PFSK-1 (cell line): ENCODE measurements at regions not wholly inside any gene's neighbourhood (a gene's known extent, or its start where the extent isn't known, plus 50 kb on each side); places are given as distances from the start of the nearest gene placed in this dataset.

Experiments
- FOXP2 ChIP-seq: optimal IDR thresholded peaks from 2 replicates; pipeline ENCODE3; 2011; ENCODE audit warnings: borderline replicate concordance, control low read depth, inconsistent platforms; ENCODE audit not compliant: insufficient read depth; ENCODE audit errors: extremely low read length, extremely low read depth
- POLR2AphosphoS5 ChIP-seq: IDR thresholded peaks from 2 replicates; pipeline ENCODE4 v1.6.1; 2012; ENCODE audit warnings: low read depth, mild to moderate bottlenecking, control low read depth, low read length, moderate library complexity
- SIN3A ChIP-seq: IDR thresholded peaks from 2 replicates; pipeline ENCODE4 v1.6.1; 2012; ENCODE audit warnings: mild to moderate bottlenecking, low read length, moderate library complexity, borderline replicate concordance; ENCODE audit not compliant: insufficient read depth
- TAF1 ChIP-seq: IDR thresholded peaks from 2 replicates; pipeline ENCODE4 v1.6.1; 2012; ENCODE audit warnings: low read length, control low read depth, borderline replicate concordance; ENCODE audit not compliant: insufficient read depth
- TF ChIP-seq, protein P1 (sequence below), 2 experiments: IDR thresholded peaks; 2 replicates each; pipeline versions ENCODE4 v1.6.1 to v1.8.0; 2011 to 2012; ENCODE audit warnings: low read depth in 2 of 2, low read length in 2 of 2, control low read depth in 1 of 2, inconsistent platforms in 1 of 2, mild to moderate bottlenecking in 1 of 2, moderate library complexity in 1 of 2; ENCODE audit not compliant: insufficient read depth in 1 of 2

DNA sequence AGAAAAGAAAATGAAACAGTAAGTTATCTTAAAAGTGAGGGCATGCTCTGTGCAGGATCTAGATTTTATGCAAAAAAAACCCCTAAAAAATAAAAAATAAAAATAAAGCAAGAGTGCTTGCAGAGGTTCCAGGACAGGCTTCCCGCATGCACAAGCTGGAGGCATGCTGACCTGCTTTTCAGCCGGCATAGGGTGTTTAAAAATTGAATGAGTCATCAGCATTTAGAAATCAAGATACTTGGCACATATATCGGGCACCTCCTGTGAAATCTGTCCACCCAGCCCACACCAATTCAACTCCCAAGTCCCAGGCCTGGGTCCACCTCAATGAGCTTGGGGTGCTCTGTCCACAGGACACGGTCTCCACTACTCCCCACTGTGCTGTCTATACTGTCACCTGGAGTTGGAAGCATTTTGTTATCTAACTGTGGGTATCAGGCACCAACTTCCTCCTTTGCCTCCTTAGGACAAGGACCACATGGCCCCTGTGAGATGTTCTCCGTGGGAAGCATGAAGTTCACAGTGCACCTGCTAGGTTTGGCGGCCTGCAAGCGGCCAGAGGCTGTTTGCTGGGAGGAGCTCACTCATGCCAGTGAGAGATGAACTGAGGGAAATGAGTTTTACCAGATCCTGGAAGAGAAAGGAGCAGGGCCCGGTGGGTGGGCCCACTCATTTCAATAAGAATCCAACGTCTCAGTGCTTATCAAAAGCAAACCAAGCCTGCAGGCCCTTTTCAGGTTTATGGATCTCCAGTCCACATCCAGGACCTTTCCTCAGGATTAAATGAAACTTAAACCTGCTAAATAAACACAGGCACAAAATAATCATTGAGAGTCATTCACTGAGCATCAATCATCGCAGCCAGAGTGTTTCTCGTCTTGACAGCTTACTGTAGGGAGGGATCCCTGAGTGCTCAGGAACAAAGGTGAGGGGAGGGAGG lies 121.1 kb downstream of the FOXA2 start:
- no peak for TF ChIP-seq FOXP2
- no peak for TF ChIP-seq POLR2AphosphoS5
- TF ChIP-seq, protein P1, sequence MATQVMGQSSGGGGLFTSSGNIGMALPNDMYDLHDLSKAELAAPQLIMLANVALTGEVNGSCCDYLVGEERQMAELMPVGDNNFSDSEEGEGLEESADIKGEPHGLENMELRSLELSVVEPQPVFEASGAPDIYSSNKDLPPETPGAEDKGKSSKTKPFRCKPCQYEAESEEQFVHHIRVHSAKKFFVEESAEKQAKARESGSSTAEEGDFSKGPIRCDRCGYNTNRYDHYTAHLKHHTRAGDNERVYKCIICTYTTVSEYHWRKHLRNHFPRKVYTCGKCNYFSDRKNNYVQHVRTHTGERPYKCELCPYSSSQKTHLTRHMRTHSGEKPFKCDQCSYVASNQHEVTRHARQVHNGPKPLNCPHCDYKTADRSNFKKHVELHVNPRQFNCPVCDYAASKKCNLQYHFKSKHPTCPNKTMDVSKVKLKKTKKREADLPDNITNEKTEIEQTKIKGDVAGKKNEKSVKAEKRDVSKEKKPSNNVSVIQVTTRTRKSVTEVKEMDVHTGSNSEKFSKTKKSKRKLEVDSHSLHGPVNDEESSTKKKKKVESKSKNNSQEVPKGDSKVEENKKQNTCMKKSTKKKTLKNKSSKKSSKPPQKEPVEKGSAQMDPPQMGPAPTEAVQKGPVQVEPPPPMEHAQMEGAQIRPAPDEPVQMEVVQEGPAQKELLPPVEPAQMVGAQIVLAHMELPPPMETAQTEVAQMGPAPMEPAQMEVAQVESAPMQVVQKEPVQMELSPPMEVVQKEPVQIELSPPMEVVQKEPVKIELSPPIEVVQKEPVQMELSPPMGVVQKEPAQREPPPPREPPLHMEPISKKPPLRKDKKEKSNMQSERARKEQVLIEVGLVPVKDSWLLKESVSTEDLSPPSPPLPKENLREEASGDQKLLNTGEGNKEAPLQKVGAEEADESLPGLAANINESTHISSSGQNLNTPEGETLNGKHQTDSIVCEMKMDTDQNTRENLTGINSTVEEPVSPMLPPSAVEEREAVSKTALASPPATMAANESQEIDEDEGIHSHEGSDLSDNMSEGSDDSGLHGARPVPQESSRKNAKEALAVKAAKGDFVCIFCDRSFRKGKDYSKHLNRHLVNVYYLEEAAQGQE (IDR thresholded peaks at IDR 0.05; ENCODE audit: insufficient read depth in 1 of 2, low read depth in 2 of 2, low read length in 2 of 2), result no peak
- no peak for TF ChIP-seq SIN3A
- no peak for TF ChIP-seq TAF1

DNA sequence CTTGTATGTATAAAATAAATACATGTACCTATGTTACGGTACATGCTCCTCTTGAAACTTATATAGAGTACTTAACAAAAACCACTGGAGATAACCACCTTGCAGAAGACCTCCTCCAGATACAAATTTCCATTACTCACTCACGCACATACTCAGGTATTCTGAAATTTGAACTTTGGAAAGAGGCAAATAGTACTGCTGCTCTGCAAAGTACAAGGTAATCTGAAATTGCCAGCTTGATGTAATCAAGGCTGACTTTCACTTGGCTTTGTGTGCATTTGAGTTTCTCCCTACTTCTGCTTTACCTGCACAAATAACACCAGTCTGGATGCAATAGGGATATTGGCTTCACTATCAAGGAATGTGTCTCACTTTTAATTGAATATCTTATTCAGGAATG lies 123.6 kb downstream of the FOXA2 start:
- TF ChIP-seq, protein P1 (IDR thresholded peaks at IDR 0.05; ENCODE audit: insufficient read depth in 1 of 2, low read depth in 2 of 2, low read length in 2 of 2), result no peak
- TF ChIP-seq SIN3A (no peak), TAF1 (no peak), FOXP2 (no peak), POLR2AphosphoS5 (no peak)

DNA sequence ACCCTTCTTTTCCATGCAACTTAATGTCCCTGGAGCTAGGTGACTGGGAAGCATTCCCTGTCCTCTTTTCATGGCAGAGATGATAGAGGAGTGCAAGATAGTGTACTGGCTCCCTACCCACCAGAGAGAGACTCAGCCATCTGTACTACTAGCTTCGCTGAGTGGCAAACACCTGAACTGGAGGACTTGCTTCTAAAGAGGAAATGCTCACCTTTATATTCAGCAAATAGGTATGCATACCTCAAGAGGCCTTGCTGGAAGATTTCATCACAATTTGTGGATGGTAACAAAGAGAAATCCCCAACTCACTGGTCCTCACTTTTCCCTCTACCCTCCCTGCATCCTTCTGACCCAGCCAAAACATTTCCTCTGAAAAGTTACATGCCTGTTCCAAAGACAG lies 124.1 kb downstream of the FOXA2 start:
- TF ChIP-seq, protein P1 (IDR thresholded peaks at IDR 0.05; ENCODE audit: insufficient read depth in 1 of 2, low read depth in 2 of 2, low read length in 2 of 2), result no peak
- TF ChIP-seq TAF1 (no peak), SIN3A (no peak), POLR2AphosphoS5 (no peak), FOXP2 (no peak)

- TF ChIP-seq POLR2AphosphoS5 (no peak), FOXP2 (no peak), TAF1 (no peak), SIN3A (no peak)
- TF ChIP-seq, protein P1 (IDR thresholded peaks at IDR 0.05; ENCODE audit: insufficient read depth in 1 of 2, low read depth in 2 of 2, low read length in 2 of 2), result no peak
These were observed 124.6 kb downstream of the FOXA2 start for GRCh38 chr20:22459754-22460153.
